Testis (tissue), 2 donors: ENCODE measurements at regions not wholly inside any gene's neighbourhood (a gene's known extent, or its start where the extent isn't known, plus 50 kb on each side); places are given as distances from the start of the nearest gene placed in this dataset.
"Not testable (repeated sequence)": the region's sequence is repeated elsewhere in the genome, so short reads cannot be mapped to it uniquely, and the experiment has no call there.

Source experiments
- DNase-seq: peaks from one replicate; pipeline ENCODE4 v3.0.0-alpha.2; 2019
- H3K27ac ChIP-seq, 2 donors: fragments of 200-600 bp; sonication (generic); one replicate each; pipeline ENCODE4 v1.5.1; 2019
- H3K27me3 ChIP-seq: fragments of 200-600 bp; sonication (generic); one replicate; pipeline ENCODE4 v1.5.1; 2019
- H3K36me3 ChIP-seq: fragments of 200-600 bp; sonication (generic); one replicate; pipeline ENCODE4 v1.5.1; 2017; ENCODE audit warnings: low read depth; ENCODE audit errors: missing control alignments
- H3K4me1 ChIP-seq: fragments of 200-600 bp; sonication (generic); one replicate; pipeline ENCODE4 v1.5.1; 2019
- H3K4me3 ChIP-seq, 2 donors: fragments of 200-600 bp; sonication (generic); one replicate each; pipeline ENCODE4 v1.5.1; 2017 to 2019
- H3K9me3 ChIP-seq: fragments of 200-600 bp; sonication (generic); one replicate; pipeline ENCODE4 v1.5.1; 2017
- CTCF ChIP-seq, 3 experiments: fragments of 450-650 bp in 2 of 3; fragments of 200-600 bp in 1 of 3; sonication (generic) in 1 of 3; IDR thresholded peaks; one replicate each; pipeline ENCODE4 v1.5.1; 2016 to 2019; ENCODE audit warnings: antibody characterized with exemption in 3 of 3, mild to moderate bottlenecking in 2 of 3, moderate library complexity in 1 of 3
- POLR2A ChIP-seq: fragments of 450-650 bp; IDR thresholded peaks from one replicate; pipeline ENCODE4 v1.6.1; 2017; ENCODE audit warnings: antibody characterized with exemption, mild to moderate bottlenecking, moderate library complexity
- WGBS, 2 donors: methylation state at CpG; one replicate each; pipeline ENCODE4 v1.1.5; 2018; 5-methylcytosine and 5-hydroxymethylcytosine counted together
- intact Hi-C: fragments of 100-400 bp; cut with DNase I; formaldehyde crosslinking; loops from one replicate; pipeline ENCODE4 v1.15.1; 2023; ENCODE audit warnings: low total_unique reads

- Histone ChIP-seq H3K9me3 (no peaks in the 10 kb centered on the region), H3K27ac (no peak overlapping the region), H3K4me1 (no peaks in the 10 kb centered on the region), H3K36me3 (no peaks in the 10 kb centered on the region), H3K4me3 (no peak overlapping the region), H3K27me3 (no peaks in the 10 kb centered on the region)
- no peak for DNase-seq
- intact Hi-C loops, result no loop called here
- 89 to 100% methylated on average over 1 to 3 of the region's 3 CpGs for WGBS, 2 donors
- no peak for TF ChIP-seq POLR2A
- TF ChIP-seq CTCF (IDR thresholded peaks at IDR 0.05), result no peak
These were observed 145.1 kb downstream of the BEND2 start for GRCh38 chrX:18075603-18076002.

DNA sequence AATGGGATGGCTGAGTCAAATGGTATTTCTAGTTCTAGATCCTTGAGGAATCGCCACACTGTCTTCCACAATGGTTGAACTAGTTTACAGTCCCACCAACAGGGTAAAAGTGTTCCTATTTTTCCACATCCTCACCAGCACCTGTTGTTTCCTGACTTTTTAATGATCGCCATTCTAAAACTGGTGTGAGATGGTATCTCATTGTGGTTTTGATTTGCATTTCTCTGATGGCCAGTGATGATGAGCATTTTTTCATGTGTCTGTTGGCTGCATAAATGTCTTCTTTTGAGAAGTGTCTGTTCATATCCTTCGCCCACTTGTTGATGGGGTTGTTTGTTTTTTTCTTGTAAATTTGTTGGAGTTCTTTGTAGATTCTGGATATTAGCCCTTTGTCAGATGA, 152.6 kb downstream of the BEND2 start:
- H3K4me3 ChIP-seq, H3K27ac ChIP-seq, H3K4me1 ChIP-seq, H3K36me3 ChIP-seq, DNase-seq, intact Hi-C loops, H3K9me3 ChIP-seq, H3K27me3 ChIP-seq: not testable (repeated sequence)
- WGBS, 2 donors, result 100% methylated on average over 2 of the region's 3 CpGs

GRCh38 chrX:18065956-18066355, 154.7 kb downstream of the BEND2 start:
- whole genome bisulfite sequencing, 2 donors, result 16 to 43% methylated on average over 4 to 6 of the region's 6 CpGs
- Histone ChIP-seq H3K27ac (no peak overlapping the region), H3K27me3 (no peaks in the 10 kb centered on the region), H3K9me3 (no peaks in the 10 kb centered on the region), H3K4me3 (no peak overlapping the region), H3K36me3 (no peaks in the 10 kb centered on the region), H3K4me1 (no peaks in the 10 kb centered on the region)
- DNase-seq, result no peak
- intact Hi-C loops, result no loop called here
- no peak for TF ChIP-seq CTCF (IDR thresholded peaks at IDR 0.05)
- TF ChIP-seq POLR2A, result no peak

DNA sequence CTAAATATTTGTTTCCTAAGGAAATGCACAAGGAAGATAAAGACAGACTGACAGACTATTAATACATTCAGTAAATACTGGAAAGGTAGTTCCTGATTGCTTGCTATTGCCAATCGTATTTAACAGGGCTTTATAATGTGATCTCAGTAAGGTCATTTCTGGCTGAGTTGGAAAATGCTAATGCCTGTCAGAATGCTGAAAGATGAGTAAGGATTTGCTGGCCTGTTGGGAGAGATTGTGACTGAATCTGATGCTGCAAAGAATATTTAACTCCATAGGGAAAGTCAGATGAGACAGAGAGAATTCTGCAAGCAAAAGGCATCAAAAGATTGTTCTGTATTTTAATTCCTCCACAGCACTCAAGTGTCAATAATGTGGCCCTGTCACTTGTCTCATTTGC, 169.0 kb downstream of the BEND2 start:
- Histone ChIP-seq H3K4me3 (no peak overlapping the region), H3K4me1 (no peaks in the 10 kb centered on the region), H3K27ac (no peak overlapping the region), H3K9me3 (no peaks in the 10 kb centered on the region), H3K36me3 (no peaks in the 10 kb centered on the region), H3K27me3 (no peaks in the 10 kb centered on the region)
- intact Hi-C loops, result no loop called here
- no peak for DNase-seq
- 71 to 88% methylated on average over 1 of the region's 1 CpG for WGBS, 2 donors
- no peak for TF ChIP-seq POLR2A
- TF ChIP-seq CTCF (IDR thresholded peaks at IDR 0.05), result no peak

GRCh38 chrX:18047491-18047890, 173.2 kb downstream of the BEND2 start:
- Histone ChIP-seq H3K27ac (no peak overlapping the region), H3K27me3 (no peaks in the 10 kb centered on the region), H3K9me3 (no peaks in the 10 kb centered on the region), H3K36me3 (no peaks in the 10 kb centered on the region), H3K4me1 (no peaks in the 10 kb centered on the region), H3K4me3 (no peak overlapping the region)
- intact Hi-C loops, result no loop called here
- DNase-seq, result no peak
- TF ChIP-seq CTCF (IDR thresholded peaks at IDR 0.05), result no peak
- TF ChIP-seq POLR2A, result no peak
- 75 to 77% methylated on average over 3 of the region's 3 CpGs for WGBS, 2 donors
